AG09309 (cell line): ENCODE measurements at regions not wholly inside any gene's neighbourhood (a gene's known extent, or its start where the extent isn't known, plus 50 kb on each side); places are given as distances from the start of the nearest gene placed in this dataset.

ENCODE experiments used
- DNase-seq: peaks from one replicate; pipeline ENCODE4 v3.0.0-alpha.2; 2010; ENCODE audit warnings: low read depth
- H3K4me3 ChIP-seq: 2 replicates; pipeline ENCODE4 v1.5.1; 2011; ENCODE audit warnings: mild to moderate bottlenecking, low read depth, low read length, moderate library complexity; ENCODE audit not compliant: control insufficient read depth
- TF ChIP-seq, protein P1 (sequence below): IDR thresholded peaks from 2 replicates; pipeline ENCODE4 v1.5.1; 2011; ENCODE audit warnings: mild to moderate bottlenecking, low read depth, low read length, inconsistent platforms; ENCODE audit not compliant: insufficient read depth, control insufficient read depth; ENCODE audit errors: missing control alignments

GRCh38 chr2:157991932-157992331, 109.7 kb upstream of the UPP2 start:
- no peak for DNase-seq
- TF ChIP-seq, protein P1, sequence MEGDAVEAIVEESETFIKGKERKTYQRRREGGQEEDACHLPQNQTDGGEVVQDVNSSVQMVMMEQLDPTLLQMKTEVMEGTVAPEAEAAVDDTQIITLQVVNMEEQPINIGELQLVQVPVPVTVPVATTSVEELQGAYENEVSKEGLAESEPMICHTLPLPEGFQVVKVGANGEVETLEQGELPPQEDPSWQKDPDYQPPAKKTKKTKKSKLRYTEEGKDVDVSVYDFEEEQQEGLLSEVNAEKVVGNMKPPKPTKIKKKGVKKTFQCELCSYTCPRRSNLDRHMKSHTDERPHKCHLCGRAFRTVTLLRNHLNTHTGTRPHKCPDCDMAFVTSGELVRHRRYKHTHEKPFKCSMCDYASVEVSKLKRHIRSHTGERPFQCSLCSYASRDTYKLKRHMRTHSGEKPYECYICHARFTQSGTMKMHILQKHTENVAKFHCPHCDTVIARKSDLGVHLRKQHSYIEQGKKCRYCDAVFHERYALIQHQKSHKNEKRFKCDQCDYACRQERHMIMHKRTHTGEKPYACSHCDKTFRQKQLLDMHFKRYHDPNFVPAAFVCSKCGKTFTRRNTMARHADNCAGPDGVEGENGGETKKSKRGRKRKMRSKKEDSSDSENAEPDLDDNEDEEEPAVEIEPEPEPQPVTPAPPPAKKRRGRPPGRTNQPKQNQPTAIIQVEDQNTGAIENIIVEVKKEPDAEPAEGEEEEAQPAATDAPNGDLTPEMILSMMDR: no peak
- H3K4me3 ChIP-seq: no peak overlapping the region

- TF ChIP-seq, protein P1: no peak
- H3K4me3 ChIP-seq: no peak overlapping the region
- no peak for DNase-seq
Observed at GRCh38 chr2:157990173-157990572, 111.5 kb upstream of the UPP2 start.

DNA sequence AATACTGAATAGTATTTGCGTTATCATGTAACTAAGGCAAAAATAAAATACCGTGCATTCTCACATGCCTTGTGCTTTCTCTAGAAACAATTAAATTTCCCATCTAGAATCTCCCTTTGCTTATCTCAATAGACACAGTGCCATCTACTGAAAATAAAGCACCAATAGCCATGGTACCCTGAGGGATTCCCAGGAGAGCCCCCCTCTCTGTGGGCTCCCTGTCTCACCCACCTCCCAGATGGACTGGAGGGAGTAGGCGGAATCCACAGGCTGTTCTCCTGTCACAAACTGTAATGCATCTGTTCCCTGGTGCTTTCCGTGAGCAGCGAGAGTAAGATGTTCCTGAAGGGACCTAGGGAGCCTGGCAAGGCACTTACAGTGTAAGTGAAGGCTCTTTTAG, 112.4 kb upstream of the UPP2 start:
- no peak for DNase-seq
- no peak overlapping the region for H3K4me3 ChIP-seq
- TF ChIP-seq, protein P1: no peak

GRCh38 chr2:157986761-157987160, 110.6 kb upstream of the ACVR1 start:
- H3K4me3 ChIP-seq: no peak overlapping the region
- TF ChIP-seq, protein P1: no peak
- no peak for DNase-seq

DNA sequence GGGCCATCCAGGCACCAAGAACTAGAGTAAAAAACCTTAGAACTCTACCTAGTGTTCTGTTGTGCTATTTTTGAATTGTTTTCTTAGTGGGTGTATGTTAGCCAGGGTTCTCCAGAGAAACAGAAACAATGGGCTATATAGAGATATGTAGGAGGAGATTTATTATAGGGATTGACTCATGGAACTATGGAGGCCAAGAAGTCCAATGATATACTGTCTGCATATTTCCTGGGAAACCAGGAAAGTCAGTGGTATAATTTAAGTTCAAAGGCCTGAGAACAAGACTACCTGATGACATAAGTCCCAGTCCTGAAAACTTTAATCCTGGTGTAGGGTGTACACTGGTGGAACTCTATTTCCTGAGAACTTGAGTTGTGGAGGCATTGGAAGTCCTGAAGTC, 108.7 kb upstream of the ACVR1 start:
- DNase-seq: no peak

GRCh38 chr2:157980020-157980419, 103.9 kb upstream of the ACVR1 start:
- no peak overlapping the region for H3K4me3 ChIP-seq
- no peak for DNase-seq

More for the DNA sequence above, 108.7 kb upstream of the ACVR1 start:
- TF ChIP-seq, protein P1: no peak
- H3K4me3 ChIP-seq: no peak overlapping the region

More at GRCh38 chr2:157980020-157980419, 103.9 kb upstream of the ACVR1 start:
- TF ChIP-seq, protein P1: no peak
